GM12873 (cell line): ENCODE measurements at regions not wholly inside any gene's neighbourhood (a gene's known extent, or its start where the extent isn't known, plus 50 kb on each side); places are given as distances from the start of the nearest gene placed in this dataset.

Experiments used
- TF ChIP-seq, protein P1 (sequence below): IDR thresholded peaks from 2 replicates; pipeline ENCODE4 v1.5.1; 2012; ENCODE audit warnings: low read depth, mild to moderate bottlenecking, moderate library complexity, low read length, control low read depth; ENCODE audit not compliant: insufficient read depth; ENCODE audit errors: missing control alignments

DNA sequence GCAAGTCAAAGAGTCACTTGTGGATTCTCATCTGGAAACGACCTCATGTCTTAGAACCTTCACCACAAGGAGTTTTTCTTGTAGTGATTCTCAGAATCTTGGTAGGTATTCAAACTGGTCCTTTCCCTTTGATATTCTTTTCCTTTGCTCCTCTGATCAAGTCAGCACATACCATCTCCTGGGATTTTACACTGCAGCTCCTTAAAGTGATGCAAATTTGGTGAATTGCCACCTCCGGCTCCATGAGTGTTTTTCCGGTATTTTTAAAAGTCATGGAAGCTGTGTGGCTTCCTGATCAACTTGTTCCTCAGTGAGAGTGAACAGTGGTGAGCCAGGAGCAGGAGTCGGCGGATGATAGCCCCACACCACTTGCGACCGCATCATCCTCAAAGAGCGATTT lies 182.1 kb upstream of the DAB1 start:
- TF ChIP-seq, protein P1, sequence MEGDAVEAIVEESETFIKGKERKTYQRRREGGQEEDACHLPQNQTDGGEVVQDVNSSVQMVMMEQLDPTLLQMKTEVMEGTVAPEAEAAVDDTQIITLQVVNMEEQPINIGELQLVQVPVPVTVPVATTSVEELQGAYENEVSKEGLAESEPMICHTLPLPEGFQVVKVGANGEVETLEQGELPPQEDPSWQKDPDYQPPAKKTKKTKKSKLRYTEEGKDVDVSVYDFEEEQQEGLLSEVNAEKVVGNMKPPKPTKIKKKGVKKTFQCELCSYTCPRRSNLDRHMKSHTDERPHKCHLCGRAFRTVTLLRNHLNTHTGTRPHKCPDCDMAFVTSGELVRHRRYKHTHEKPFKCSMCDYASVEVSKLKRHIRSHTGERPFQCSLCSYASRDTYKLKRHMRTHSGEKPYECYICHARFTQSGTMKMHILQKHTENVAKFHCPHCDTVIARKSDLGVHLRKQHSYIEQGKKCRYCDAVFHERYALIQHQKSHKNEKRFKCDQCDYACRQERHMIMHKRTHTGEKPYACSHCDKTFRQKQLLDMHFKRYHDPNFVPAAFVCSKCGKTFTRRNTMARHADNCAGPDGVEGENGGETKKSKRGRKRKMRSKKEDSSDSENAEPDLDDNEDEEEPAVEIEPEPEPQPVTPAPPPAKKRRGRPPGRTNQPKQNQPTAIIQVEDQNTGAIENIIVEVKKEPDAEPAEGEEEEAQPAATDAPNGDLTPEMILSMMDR: no peak

GRCh38 chr1:57603696-57604095 lies 179.8 kb upstream of the DAB1 start:
- TF ChIP-seq, protein P1: no peak

DNA sequence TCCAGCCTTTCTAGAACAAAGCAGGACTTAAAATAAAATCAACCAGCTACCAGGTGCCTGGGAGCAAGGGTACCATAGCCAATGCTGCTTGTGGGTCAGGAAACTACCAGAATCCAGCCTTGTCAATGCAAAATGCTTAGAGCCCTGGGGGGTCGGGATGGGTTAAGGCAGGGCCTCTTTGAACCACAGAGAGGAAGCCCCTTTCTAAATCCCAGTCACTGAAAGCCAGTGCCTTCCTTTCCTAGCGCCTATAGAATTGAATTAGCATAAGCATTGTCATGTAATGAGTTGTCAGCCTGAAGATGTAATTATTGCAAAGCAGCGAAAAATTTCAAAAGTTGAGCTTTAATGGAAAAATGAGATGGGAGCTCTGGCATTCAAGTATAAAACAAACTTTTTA lies 176.6 kb upstream of the DAB1 start:
- TF ChIP-seq, protein P1: no peak

DNA sequence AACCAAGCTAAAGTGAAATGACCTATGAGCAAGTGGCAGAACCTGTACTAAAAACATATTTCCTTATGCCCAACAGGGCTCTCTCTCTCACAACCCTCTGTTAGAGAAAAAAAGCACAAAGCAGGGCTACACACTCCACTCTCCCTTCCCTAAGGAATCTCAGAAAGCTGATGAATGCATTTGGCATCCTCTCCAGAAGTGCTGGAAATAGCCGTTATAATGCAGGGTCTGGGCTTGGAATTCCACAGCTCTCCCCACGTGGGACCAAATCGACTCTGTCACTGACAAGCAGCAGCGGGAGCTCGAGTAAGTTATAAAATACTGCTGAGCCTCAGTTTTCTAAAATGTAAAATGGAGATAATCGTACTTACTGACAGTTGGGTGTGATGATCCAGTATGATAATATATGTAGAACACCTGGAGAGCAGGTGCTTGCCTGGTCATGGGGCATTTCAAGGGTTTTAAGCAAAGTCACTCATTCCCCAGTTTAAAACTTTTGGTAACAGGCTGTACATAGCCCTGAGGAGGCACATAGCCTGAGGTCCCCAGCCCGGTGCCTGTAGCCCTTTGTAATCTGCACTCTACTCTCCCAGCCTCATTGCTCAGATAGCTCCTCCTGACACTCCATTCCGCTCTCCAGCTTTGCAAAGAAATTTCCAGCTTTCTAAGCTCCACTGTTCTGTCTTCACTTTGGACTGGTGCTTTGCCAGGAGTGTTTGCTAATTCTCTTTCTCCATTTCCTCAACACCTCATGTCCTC lies 175.6 kb upstream of the DAB1 start:
- TF ChIP-seq, protein P1: no peak

DNA sequence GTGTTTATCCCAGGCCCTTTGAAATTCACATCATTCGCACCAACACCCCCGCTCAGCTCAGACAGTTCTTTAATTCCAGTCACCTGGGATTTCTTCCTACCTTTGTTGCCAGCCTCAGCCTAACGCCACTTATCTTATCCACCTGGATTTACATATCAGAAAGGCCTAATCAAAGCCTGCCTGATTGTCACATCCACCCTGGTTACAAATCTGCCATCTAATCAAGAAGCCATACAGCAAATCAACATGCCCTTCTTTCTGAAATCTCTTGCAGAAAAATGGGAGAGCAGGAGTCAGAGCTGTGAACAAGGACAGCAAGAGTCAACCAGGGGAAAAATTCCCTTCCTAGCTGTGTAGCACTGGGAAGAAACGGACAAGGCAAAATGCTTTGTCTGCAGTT lies 173.2 kb upstream of the DAB1 start:
- TF ChIP-seq, protein P1: no peak

GRCh38 chr1:57594002-57594401 lies 170.1 kb upstream of the DAB1 start:
- TF ChIP-seq, protein P1: no peak

DNA sequence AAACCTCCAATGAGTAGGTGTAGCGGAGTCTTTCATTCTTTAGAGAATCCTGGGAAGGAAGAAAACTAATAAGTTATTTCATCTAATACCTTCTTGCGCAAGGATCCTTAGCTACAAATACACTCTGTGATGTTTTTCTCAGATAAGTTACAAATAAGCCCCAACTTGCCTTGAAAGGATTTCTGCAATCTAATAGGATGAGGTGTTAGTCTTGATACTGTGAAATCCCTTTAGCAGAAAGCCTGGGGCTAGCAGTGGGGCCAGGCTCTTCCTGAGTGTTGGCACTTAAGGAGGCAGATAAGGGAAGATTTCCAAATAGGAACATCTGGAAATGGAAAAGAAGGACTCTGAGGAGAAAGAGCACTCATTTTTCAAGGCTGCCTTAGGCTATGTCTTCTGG lies 168.0 kb upstream of the DAB1 start:
- TF ChIP-seq, protein P1: no peak

DNA sequence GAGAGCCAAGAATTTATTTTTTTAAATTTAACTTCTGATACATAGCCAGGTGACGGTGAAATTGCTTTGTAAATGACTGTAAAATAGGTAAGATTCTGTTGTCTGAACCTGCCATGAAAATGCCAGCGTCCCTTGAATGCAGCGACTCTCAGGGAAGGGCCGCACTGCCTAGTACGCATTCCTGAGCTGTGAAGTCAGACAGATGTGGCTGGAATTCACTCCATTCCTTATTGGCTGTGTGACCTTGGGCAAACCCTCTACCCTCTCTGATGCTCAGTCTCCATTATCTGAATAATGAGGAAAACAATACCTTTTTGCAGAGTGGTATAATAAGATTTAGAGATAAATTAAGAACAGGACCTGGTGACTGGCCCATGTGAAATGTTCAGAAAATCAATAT lies 167.1 kb upstream of the DAB1 start:
- TF ChIP-seq, protein P1: no peak
